ENCODE measurements at regions not wholly inside any gene's neighbourhood (a gene's known extent, or its start where the extent isn't known, plus 50 kb on each side); places are given as distances from the start of the nearest gene placed in this dataset.

GRCh38 chr5:87954121-87954520 lies 314.5 kb downstream of the TMEM161B start:
- DNase-seq (ENCODE audit: low read depth in 2 of 2) = no peak

DNA sequence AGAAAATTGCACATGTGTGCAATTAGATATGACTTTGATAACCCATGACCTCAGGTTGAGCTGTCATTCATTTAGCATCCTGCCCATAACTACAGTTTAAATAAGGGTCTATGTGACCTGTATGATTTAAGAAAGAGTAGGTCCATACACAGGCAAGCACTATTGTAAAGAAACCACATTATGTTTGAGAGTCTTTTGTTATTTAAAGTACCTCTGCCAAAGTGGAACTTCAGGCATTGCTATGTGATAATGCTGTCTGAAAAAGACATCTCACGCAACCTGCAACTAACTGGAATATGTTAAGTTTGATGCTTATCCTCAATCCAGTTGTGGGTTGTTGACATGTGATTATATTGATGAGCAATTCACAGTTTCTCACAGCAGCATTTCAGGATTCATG lies 317.0 kb downstream of the TMEM161B start:
- no peak for DNase-seq (ENCODE audit: low read depth in 2 of 2)

GRCh38 chr5:87949676-87950631 lies 318.7 kb downstream of the TMEM161B start:
- no peak for DNase-seq (ENCODE audit: low read depth in 2 of 2)

DNA sequence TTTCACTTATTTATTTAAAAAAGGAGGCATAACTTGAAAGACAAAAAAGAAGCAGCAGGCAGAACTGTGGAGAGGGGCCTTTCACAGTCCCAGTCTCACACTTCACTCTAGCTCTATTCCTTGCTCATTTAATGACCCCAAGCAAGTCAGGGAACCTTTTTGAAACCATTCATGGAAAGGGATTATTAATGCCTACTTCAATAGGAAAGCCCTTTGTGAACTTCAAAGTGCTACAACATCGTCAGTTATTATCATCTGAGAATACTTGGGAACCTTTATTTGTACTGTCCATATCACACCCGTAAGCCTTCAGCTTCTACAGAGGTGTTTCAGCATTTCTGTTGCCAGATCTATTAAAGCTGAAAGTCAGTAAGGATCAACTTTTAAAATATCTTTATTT lies 320.2 kb downstream of the TMEM161B start:
- no peak for DNase-seq (ENCODE audit: low read depth in 2 of 2)

GRCh38 chr5:87946271-87946670 lies 322.4 kb downstream of the TMEM161B start:
- DNase-seq (ENCODE audit: low read depth in 2 of 2) = no peak

DNA sequence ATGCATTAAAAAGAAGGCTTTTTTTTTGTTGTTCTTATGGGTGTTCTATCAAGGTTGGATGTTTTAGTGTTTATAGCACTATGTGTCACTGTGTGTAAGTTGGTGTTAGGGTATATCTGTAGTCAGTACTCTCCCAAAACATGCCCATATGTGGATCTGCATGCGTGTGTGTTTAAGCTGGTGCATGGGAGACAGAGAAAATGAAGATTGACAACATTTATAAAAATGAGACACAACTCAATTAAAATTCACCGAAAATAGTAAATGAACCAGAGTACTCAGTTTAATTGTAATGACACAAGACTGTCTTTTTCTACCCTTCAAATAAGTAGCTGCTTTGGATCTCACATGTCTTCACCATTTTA lies 323.4 kb downstream of the TMEM161B start:
- DNase-seq (ENCODE audit: low read depth in 2 of 2) = no peak

GRCh38 chr5:87944553-87945285 lies 323.9 kb downstream of the TMEM161B start:
- no peak for DNase-seq (ENCODE audit: low read depth in 2 of 2)

DNA sequence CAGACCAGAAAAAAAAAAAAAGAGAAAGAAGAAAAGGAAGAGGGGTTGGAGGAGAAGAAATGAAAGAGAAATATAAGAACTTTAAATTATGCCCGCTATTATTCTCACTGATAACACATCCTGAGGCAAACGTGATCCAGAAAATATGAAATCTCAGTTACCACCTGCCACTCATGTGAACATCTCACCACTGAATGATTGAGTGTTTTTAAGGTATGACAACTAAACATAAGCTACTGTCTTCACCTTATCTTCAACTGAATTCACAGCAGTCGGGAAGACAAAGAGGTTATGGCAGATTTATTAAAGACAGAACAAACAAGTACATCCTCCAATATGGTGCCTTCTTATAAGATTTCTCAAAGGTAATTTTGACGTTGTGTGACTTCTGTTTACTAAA lies 327.9 kb downstream of the TMEM161B start:
- DNase-seq (ENCODE audit: low read depth in 2 of 2) = no peak

- no peak for DNase-seq (ENCODE audit: low read depth in 2 of 2)
These were observed 332.0 kb downstream of the TMEM161B start for GRCh38 chr5:87936667-87937066.

DNA sequence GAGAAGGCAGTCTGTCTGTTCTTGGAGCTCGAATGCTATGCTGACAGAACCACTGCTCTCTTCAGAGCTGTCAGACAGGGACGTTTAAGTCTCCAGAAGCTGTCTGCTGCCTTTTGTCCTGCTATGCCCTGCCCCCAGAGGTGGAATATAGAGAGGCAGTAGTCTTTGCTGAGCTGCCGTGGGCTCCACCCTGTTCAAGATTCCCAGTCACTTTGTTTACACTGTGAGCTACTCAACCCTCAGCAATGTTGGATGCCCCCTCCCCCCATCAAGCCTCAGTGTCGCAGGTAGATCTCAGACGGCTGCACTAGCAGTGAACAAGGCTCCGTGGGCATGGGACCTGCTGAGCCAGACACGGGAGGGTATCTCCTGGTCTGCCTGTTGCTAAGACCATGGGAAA lies 344.2 kb downstream of the TMEM161B start:
- no peak for DNase-seq (ENCODE audit: low read depth in 2 of 2)

GRCh38 chr5:87916320-87916719 lies 352.3 kb downstream of the TMEM161B start:
- DNase-seq (ENCODE audit: low read depth in 2 of 2) = no peak

DNA sequence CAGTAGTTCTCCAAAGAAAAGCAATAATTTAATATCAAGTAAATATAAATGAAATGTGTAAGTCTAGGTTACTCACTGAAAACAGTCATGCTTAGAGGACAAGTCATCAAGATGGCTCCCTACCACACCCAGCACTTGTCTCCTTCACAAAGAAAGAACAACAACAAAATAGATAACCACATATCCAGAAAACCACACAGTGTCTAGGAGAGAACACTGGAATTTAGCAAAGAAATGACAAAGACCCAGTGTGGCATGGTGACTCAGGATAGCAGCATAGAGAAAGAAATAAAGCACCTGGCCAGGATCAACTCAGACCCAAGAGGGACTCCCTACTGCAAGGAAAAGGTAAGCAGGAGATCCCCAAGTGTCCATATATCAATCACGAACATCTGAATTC lies 356.2 kb downstream of the TMEM161B start:
- DNase-seq (ENCODE audit: low read depth in 2 of 2) = no peak

DNA sequence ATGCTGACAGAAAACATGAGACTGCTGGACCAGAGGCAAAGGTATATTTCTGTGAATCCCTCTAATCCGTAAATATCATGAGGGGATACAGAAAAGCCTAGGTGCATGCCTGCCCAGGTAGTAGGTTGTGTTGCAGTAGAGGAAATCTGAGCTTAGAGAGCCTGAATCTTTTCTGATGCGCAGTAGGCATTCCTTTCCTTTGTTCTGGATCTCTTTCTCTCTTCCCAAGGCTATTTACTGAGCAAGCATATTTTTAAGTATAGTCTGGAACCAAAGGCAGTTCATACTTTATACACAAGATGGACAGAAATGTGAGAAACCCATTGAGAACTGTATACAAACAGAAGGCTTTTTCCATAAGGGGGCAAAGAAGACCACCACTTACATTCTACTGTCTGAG lies 359.3 kb downstream of the TMEM161B start:
- no peak for DNase-seq (ENCODE audit: low read depth in 2 of 2)

GRCh38 chr5:87906962-87907361 lies 361.7 kb downstream of the TMEM161B start:
- DNase-seq (ENCODE audit: low read depth in 2 of 2) = no peak

DNA sequence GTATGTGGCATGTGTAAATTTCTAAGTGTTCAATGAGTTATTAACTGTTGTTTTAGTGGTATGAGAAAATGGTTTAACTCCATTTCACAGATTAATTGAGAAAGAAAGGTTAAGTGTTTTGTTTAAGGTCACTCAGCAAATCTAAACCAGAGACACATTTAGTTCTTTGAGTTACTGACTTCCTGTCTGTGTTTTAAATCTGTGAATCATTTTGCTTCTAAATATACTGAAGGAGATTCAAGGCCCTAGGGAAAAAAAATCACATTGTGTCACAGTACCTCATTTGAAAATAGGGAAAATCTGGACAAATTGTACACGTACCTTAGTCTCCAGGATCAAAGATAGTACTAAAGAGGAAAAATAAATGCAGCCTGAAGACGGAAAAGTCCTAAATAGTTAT lies 368.2 kb downstream of the TMEM161B start:
- no peak for DNase-seq (ENCODE audit: low read depth in 2 of 2)

- no peak for DNase-seq (ENCODE audit: low read depth in 2 of 2)
These were observed 368.9 kb downstream of the TMEM161B start for GRCh38 chr5:87899721-87900131.

DNA sequence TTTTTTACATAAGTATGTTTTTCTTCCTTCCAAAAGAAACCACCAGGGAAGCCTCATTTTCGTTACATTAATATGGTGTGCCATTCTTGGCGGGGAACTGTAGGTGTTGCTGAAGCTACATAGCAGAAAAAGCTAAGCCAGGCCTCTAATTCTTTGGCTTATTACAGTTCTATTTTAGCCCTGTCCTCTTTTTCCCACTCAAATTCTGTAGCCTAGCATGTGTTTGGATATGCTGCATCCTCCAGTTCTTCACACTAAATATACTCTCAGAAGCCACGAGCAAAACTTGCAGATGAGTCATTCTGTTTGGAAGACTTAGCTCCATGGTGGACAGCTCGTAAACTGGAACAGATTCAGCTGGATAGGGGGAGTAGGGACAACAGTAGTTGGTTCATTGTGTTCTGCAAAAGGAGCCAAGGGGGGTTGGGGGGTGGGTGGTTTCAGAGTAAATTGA lies 369.4 kb downstream of the TMEM161B start:
- DNase-seq (ENCODE audit: low read depth in 2 of 2) = no peak

- DNase-seq (ENCODE audit: low read depth in 2 of 2) = no peak
These were observed 370.1 kb downstream of the TMEM161B start for GRCh38 chr5:87898574-87898973.

GRCh38 chr5:87888139-87888538 lies 380.5 kb downstream of the TMEM161B start:
- DNase-seq (ENCODE audit: low read depth in 2 of 2) = no peak

GRCh38 chr5:87887247-87887646 lies 381.4 kb downstream of the TMEM161B start:
- no peak for DNase-seq (ENCODE audit: low read depth in 2 of 2)

DNA sequence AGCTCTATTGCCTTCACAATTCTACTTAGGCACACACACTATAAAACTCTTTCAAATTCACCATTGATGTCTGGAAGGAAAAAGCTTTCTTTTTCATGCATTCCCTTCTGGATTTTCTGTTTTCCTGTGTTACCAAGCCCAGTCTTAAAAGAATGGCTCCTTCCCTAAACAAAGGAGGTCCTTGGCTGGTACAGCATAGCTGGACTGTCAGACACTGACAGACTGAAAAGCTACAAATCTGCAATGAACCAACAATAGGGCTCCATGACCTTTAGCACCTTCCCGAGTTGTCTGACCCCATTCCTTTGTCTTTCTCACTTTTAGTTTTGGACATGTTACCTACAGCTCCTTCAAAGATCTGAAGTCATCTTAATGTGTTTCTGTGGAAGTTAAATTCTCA lies 382.5 kb downstream of the TMEM161B start:
- DNase-seq (ENCODE audit: low read depth in 2 of 2) = no peak

DNA sequence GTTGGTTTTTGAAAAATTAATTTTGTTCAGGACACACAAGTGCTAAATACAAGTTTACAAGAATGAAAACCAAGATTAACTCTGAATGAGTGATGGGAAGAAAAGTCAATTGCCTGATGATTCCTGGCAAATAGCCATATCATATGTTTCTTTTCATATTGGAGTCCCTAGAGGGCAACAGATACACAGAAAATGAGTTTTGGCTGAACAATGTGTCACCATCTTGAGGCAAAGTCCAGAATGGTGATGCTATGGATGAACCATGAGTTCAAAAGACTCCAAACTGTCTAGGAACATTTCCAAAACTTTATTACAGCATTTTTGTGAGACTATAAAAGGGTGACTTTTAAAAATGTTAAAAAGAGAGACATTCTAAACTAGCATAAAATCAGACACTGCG lies 382.9 kb downstream of the TMEM161B start:
- DNase-seq (ENCODE audit: low read depth in 2 of 2) = no peak

DNA sequence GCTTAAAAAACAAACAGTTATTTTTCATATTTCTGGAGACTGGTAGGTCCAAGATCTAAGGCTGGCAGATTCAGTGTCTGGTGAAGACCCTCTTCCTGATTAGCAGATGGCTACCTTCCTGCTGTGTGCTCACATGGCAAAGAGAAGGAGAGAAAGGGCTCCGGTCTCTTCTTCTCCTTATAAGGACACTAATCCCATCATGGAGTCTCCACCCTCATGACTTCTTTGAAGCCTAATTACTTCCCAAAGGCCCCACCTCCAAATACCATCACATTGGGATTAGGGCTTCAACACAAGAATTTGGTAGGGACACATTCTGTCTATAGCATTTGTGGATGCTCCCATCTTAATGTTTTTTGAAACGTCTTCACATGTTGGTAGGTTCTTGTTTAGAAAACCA lies 391.1 kb downstream of the TMEM161B start:
- DNase-seq (ENCODE audit: low read depth in 2 of 2) = no peak

All from fibroblast of skin of left quadriceps (primary cell).